ENCODE measurements at regions not wholly inside any gene's neighbourhood (a gene's known extent, or its start where the extent isn't known, plus 50 kb on each side); places are given as distances from the start of the nearest gene placed in this dataset.
"Not testable (repeated sequence)": the region's sequence is repeated elsewhere in the genome, so short reads cannot be mapped to it uniquely, and the experiment has no call there.

DNA sequence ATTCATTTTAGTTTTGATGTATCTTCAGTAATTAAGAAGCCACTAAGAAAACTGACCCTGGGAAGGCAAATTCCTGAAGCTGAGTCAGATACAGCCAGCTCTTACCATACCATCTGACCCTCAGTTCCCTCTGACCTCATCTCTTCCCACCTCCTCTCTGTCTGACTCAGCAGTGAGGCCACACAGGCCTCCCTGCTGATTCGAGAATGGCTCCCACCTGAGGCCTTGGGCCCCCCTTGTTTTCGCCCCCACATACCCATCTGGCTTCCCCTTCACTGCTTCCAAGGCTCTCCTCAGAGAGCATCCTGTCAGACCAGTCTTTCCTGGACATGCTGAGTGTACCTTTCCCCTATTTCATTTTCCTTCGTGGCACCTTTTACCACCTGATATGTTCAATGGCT lies 71.0 kb upstream of the CYP1B1 start:
- Histone ChIP-seq H3K27me3 (ENCODE audit: insufficient read depth, low read length) (no peaks in the 10 kb centered on the region), H3K4me1 (ENCODE audit: insufficient read depth, low read length) (peaks cover 9% of the 10 kb centered on the region), H3K4me3 (ENCODE audit: low read length) (no peak overlapping the region), H2AFZ (ENCODE audit: low read depth, low read length) (no peak overlapping the region), H3K9me3 (ENCODE audit: low read length) (peaks cover 3% of the 10 kb centered on the region), H3K36me3 (ENCODE audit: insufficient read depth, low read length) (no peaks in the 10 kb centered on the region)

DNA sequence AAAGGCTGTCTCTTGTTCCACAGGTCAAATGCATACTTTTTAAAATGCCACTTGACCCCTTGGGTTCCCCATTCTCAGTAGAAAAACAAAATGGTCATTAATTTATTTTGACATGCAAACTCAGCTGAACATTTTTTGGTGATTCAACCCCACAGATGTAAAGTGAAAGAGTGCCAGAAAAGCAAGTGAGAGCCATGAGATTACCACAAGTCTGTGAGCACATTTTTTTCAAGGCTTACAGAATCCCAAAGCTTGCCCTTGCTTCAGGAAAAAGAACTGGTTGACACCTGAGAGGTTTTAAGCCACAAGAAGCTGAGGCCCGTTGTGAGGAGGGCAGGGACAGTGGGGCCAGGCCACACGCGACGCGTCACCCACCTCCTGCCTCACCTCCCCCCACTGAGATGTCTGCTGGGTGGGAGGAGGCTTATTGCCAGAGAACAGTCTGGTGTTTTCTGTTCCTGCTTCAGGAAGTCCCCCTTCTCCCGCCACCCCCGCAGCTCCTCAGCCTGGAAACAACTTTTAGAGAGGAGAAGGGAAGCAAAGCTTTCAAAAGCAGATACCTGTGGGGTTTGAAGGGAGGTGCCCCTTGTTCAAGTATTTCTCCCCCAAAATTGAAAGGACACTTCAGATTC lies 70.4 kb upstream of the CYP1B1 start:
- H3K27me3 ChIP-seq (ENCODE audit: insufficient read depth, low read length): no peaks in the 10 kb centered on the region
- no peak overlapping the region for H2AFZ ChIP-seq (ENCODE audit: low read depth, low read length)
- H3K4me3 ChIP-seq (ENCODE audit: low read length): no peak overlapping the region
- H3K36me3 ChIP-seq (ENCODE audit: insufficient read depth, low read length): no peaks in the 10 kb centered on the region
- peaks cover 3% of the 10 kb centered on the region for H3K9me3 ChIP-seq (ENCODE audit: low read length)
- peaks cover 9% of the 10 kb centered on the region for H3K4me1 ChIP-seq (ENCODE audit: insufficient read depth, low read length)

GRCh38 chr2:38145236-38145635 lies 69.3 kb upstream of the CYP1B1 start:
- Histone ChIP-seq H3K36me3 (ENCODE audit: insufficient read depth, low read length) (no peaks in the 10 kb centered on the region), H3K4me1 (ENCODE audit: insufficient read depth, low read length) (peaks cover 9% of the 10 kb centered on the region), H3K4me3 (ENCODE audit: low read length) (no peak overlapping the region)

GRCh38 chr2:38142627-38143026 lies 66.7 kb upstream of the CYP1B1 start:
- Histone ChIP-seq H3K4me3 (ENCODE audit: low read length) (no peak overlapping the region), H3K4me1 (ENCODE audit: insufficient read depth, low read length) (peaks cover 9% of the 10 kb centered on the region), H2AFZ (ENCODE audit: low read depth, low read length) (no peak overlapping the region)

More at GRCh38 chr2:38145236-38145635, 69.3 kb upstream of the CYP1B1 start:
- H3K9me3 ChIP-seq (ENCODE audit: low read length): peaks cover 3% of the 10 kb centered on the region
- H3K27me3 ChIP-seq (ENCODE audit: insufficient read depth, low read length): no peaks in the 10 kb centered on the region
- H2AFZ ChIP-seq (ENCODE audit: low read depth, low read length): no peak overlapping the region

DNA sequence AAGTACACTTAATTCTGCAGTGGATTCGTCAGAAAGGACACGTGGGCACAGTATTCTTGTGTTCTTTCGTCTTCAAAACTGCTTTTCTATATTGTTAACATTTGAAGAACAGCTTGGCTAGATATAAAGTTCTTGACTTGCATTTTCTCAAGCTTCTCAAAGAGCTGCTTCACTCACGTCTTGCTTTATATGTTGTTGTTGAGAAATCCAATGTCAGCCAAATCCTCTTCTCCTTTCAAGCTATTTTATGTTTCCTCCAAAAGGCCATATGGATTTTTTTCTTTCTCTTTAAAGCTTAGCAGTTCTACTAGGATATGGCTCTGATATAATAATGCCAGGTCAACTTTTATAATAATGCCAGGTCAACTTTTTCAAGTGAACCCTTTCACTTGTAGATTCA lies 65.5 kb upstream of the CYP1B1 start:
- no peak overlapping the region for H2AFZ ChIP-seq (ENCODE audit: low read depth, low read length)
- no peak overlapping the region for H3K4me3 ChIP-seq (ENCODE audit: low read length)
- no peaks in the 10 kb centered on the region for H3K27me3 ChIP-seq (ENCODE audit: insufficient read depth, low read length)
- H3K9me3 ChIP-seq (ENCODE audit: low read length): peaks cover 8% of the 10 kb centered on the region
- no peaks in the 10 kb centered on the region for H3K36me3 ChIP-seq (ENCODE audit: insufficient read depth, low read length)
- H3K4me1 ChIP-seq (ENCODE audit: insufficient read depth, low read length): peaks cover 3% of the 10 kb centered on the region

More at GRCh38 chr2:38142627-38143026, 66.7 kb upstream of the CYP1B1 start:
- peaks cover 8% of the 10 kb centered on the region for H3K9me3 ChIP-seq (ENCODE audit: low read length)
- no peaks in the 10 kb centered on the region for H3K27me3 ChIP-seq (ENCODE audit: insufficient read depth, low read length)
- no peaks in the 10 kb centered on the region for H3K36me3 ChIP-seq (ENCODE audit: insufficient read depth, low read length)

GRCh38 chr2:38138996-38139395 lies 63.0 kb upstream of the CYP1B1 start:
- H2AFZ ChIP-seq (ENCODE audit: low read depth, low read length): no peak overlapping the region
- H3K36me3 ChIP-seq (ENCODE audit: insufficient read depth, low read length): no peaks in the 10 kb centered on the region
- no peak overlapping the region for H3K4me3 ChIP-seq (ENCODE audit: low read length)
- no peaks in the 10 kb centered on the region for H3K4me1 ChIP-seq (ENCODE audit: insufficient read depth, low read length)
- peaks cover 5% of the 10 kb centered on the region for H3K9me3 ChIP-seq (ENCODE audit: low read length)
- H3K27me3 ChIP-seq (ENCODE audit: insufficient read depth, low read length): no peaks in the 10 kb centered on the region

DNA sequence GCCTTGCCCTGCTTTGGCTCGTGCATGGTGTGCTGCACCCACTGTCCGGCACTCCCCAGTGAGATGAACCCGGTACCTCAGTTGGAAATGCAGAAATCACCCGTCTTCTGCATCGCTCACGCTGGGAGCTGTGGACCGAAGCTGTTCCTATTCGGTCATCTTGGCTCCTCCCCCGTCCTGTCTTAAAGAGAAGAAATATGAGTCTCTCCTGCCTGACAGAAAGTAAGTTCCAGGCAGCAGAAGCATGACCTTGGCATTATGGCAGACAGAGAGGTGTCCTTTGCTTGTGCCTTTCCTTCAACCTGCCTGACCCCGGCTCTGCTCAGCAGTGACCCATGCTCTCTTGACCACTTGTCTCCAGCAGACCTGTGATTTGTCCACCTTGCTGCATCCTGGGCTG lies 62.5 kb upstream of the CYP1B1 start:
- no peak overlapping the region for H2AFZ ChIP-seq (ENCODE audit: low read depth, low read length)
- H3K4me1 ChIP-seq (ENCODE audit: insufficient read depth, low read length): no peaks in the 10 kb centered on the region
- no peaks in the 10 kb centered on the region for H3K27me3 ChIP-seq (ENCODE audit: insufficient read depth, low read length)
- no peak overlapping the region for H3K4me3 ChIP-seq (ENCODE audit: low read length)
- H3K9me3 ChIP-seq (ENCODE audit: low read length): peaks cover 5% of the 10 kb centered on the region
- no peaks in the 10 kb centered on the region for H3K36me3 ChIP-seq (ENCODE audit: insufficient read depth, low read length)

- H3K27me3 ChIP-seq (ENCODE audit: insufficient read depth, low read length); H3K9me3 ChIP-seq (ENCODE audit: low read length); H2AFZ ChIP-seq (ENCODE audit: low read depth, low read length); H3K4me1 ChIP-seq (ENCODE audit: insufficient read depth, low read length); H3K4me3 ChIP-seq (ENCODE audit: low read length); H3K36me3 ChIP-seq (ENCODE audit: insufficient read depth, low read length): not testable (repeated sequence)
Measured at GRCh38 chr2:38137958-38138357, 62.0 kb upstream of the CYP1B1 start.

DNA sequence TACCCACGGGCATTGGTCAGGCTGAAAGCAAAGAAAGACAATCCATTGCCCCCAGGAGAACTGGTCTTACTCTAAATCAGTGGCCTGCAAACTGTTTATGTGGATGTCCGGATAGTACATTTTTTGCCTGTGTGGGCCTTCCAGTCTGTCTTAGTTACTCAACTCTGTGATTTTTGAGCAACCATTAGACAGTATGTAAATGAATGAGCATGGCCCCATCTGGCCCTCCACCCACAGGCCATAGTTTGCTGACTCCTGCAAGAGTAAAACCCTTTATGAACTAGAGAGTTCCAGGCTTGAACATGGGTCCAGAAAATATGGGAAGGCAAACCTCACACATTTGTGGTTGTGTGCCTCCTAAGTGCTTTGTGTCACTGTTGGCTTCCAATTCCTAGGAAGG lies 55.7 kb upstream of the CYP1B1 start:
- Histone ChIP-seq H3K36me3 (ENCODE audit: insufficient read depth, low read length) (no peaks in the 10 kb centered on the region), H3K4me3 (ENCODE audit: low read length) (no peak overlapping the region), H3K27me3 (ENCODE audit: insufficient read depth, low read length) (no peaks in the 10 kb centered on the region), H2AFZ (ENCODE audit: low read depth, low read length) (no peak overlapping the region), H3K4me1 (ENCODE audit: insufficient read depth, low read length) (no peaks in the 10 kb centered on the region), H3K9me3 (ENCODE audit: low read length) (no peaks in the 10 kb centered on the region)

DNA sequence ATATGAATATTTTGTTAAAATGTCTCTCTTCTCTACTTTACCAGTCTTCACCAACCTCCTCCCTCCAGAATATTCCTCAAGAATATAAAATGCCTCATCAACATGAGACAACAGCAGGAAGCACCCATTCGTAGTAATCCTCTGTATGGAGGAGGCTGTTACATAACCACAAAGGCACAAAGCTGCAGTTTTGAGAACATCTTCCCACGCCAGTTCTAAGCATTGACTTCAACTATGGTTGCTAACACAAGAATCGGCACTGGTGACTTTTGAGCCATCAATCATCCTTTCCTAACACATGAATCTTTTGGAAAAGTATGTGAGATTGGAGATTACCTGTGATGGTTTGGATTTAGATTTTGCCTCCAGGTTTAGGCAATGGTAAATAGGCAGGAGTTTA lies 54.9 kb upstream of the CYP1B1 start:
- Histone ChIP-seq H3K36me3 (ENCODE audit: insufficient read depth, low read length) (no peaks in the 10 kb centered on the region), H3K27me3 (ENCODE audit: insufficient read depth, low read length) (no peaks in the 10 kb centered on the region), H3K4me3 (ENCODE audit: low read length) (no peak overlapping the region), H2AFZ (ENCODE audit: low read depth, low read length) (no peak overlapping the region), H3K9me3 (ENCODE audit: low read length) (no peaks in the 10 kb centered on the region), H3K4me1 (ENCODE audit: insufficient read depth, low read length) (no peaks in the 10 kb centered on the region)

DNA sequence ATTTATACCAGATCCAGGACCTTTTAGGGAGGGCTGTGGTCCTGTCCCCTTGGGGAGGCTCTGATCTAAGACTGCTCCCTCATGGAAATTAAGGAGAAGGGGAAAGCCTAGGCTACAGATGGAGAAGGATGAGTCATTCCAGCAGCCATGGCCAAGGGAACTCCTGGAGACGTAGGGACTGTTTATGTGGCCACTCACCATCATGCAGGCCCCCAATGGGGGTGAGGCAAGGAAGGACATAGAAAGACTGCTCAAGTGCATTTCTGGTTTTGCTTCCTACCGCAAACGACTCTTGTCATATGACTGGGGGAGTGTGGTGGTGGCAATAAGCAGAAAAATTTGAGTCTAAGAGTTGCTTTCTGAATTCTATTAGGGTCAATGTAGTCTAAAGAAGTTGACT lies 54.0 kb upstream of the CYP1B1 start:
- Histone ChIP-seq H3K9me3 (ENCODE audit: low read length) (no peaks in the 10 kb centered on the region), H3K27me3 (ENCODE audit: insufficient read depth, low read length) (no peaks in the 10 kb centered on the region), H2AFZ (ENCODE audit: low read depth, low read length) (no peak overlapping the region), H3K36me3 (ENCODE audit: insufficient read depth, low read length) (no peaks in the 10 kb centered on the region), H3K4me1 (ENCODE audit: insufficient read depth, low read length) (no peaks in the 10 kb centered on the region), H3K4me3 (ENCODE audit: low read length) (no peak overlapping the region)

- no peak overlapping the region for H2AFZ ChIP-seq (ENCODE audit: low read depth, low read length)
- H3K4me3 ChIP-seq (ENCODE audit: low read length): no peak overlapping the region
- H3K4me1 ChIP-seq (ENCODE audit: insufficient read depth, low read length): no peaks in the 10 kb centered on the region
- no peaks in the 10 kb centered on the region for H3K36me3 ChIP-seq (ENCODE audit: insufficient read depth, low read length)
- no peaks in the 10 kb centered on the region for H3K9me3 ChIP-seq (ENCODE audit: low read length)
- no peaks in the 10 kb centered on the region for H3K27me3 ChIP-seq (ENCODE audit: insufficient read depth, low read length)
Measured at GRCh38 chr2:38129481-38129880, 53.5 kb upstream of the CYP1B1 start.

GRCh38 chr2:38128653-38129052 lies 52.7 kb upstream of the CYP1B1 start:
- H3K4me3 ChIP-seq (ENCODE audit: low read length): no peak overlapping the region
- no peaks in the 10 kb centered on the region for H3K27me3 ChIP-seq (ENCODE audit: insufficient read depth, low read length)
- H3K36me3 ChIP-seq (ENCODE audit: insufficient read depth, low read length): no peaks in the 10 kb centered on the region
- H3K9me3 ChIP-seq (ENCODE audit: low read length): no peaks in the 10 kb centered on the region
- no peak overlapping the region for H2AFZ ChIP-seq (ENCODE audit: low read depth, low read length)
- H3K4me1 ChIP-seq (ENCODE audit: insufficient read depth, low read length): no peaks in the 10 kb centered on the region

DNA sequence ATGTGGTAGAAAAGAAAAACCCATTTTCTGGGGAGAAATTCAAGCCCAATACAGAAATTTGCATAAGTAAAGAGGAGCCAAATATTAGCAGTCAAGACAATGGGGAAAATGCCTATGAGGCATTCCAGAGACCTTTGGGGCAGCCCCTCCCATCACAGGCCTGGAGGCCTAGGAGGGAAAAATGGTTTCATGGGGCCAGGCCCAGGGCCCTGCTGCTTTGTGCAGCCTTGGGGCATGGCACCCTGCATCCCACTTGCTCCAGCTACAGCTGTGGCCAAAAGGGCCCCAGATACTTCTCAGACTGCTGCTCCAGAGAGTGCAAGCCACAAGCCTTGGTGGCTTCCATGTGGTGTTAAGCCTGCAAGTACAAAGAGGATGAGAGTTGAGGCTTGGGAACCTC lies 51.3 kb upstream of the CYP1B1 start:
- H3K4me1 ChIP-seq (ENCODE audit: insufficient read depth, low read length): no peaks in the 10 kb centered on the region

More for the DNA sequence above, 51.3 kb upstream of the CYP1B1 start:
- Histone ChIP-seq H3K4me3 (ENCODE audit: low read length) (no peak overlapping the region), H3K27me3 (ENCODE audit: insufficient read depth, low read length) (no peaks in the 10 kb centered on the region), H3K36me3 (ENCODE audit: insufficient read depth, low read length) (no peaks in the 10 kb centered on the region), H2AFZ (ENCODE audit: low read depth, low read length) (no peak overlapping the region), H3K9me3 (ENCODE audit: low read length) (no peaks in the 10 kb centered on the region)
